GM20000 (cell line): ENCODE measurements at regions not wholly inside any gene's neighbourhood (a gene's known extent, or its start where the extent isn't known, plus 50 kb on each side); places are given as distances from the start of the nearest gene placed in this dataset.
"Not testable (repeated sequence)": the region's sequence is repeated elsewhere in the genome, so short reads cannot be mapped to it uniquely, and the experiment has no call there.

ENCODE experiments used
- DNase-seq: peaks from one replicate; pipeline ENCODE4 v3.0.0; 2012; ENCODE audit warnings: low spot score
- TF ChIP-seq, protein P1 (sequence below): IDR thresholded peaks from 2 replicates; pipeline ENCODE4 v1.5.1; 2012; ENCODE audit warnings: mild to moderate bottlenecking, control low read depth; ENCODE audit errors: extremely low read depth, missing control alignments

DNA sequence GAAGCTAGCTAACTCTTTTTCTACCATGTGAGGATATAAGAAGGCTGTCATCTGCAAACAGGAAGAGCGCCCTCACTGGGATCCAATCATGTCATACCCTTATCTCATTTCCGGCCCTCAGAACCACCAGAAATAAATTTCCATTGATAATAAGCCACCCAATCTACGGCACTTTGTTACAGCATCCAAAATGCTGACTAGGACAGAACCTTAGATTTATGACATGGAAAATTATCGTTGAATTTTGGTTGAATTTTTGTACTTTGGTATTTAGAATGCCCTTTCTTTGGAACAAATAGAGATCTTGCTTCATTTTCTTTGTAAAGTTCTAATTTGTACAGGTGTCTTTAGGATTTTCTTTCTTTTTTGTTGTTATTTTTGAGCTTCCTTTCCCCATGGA is 53.3 kb upstream of the CYLC2 start:
- DNase-seq: no peak
- TF ChIP-seq, protein P1, sequence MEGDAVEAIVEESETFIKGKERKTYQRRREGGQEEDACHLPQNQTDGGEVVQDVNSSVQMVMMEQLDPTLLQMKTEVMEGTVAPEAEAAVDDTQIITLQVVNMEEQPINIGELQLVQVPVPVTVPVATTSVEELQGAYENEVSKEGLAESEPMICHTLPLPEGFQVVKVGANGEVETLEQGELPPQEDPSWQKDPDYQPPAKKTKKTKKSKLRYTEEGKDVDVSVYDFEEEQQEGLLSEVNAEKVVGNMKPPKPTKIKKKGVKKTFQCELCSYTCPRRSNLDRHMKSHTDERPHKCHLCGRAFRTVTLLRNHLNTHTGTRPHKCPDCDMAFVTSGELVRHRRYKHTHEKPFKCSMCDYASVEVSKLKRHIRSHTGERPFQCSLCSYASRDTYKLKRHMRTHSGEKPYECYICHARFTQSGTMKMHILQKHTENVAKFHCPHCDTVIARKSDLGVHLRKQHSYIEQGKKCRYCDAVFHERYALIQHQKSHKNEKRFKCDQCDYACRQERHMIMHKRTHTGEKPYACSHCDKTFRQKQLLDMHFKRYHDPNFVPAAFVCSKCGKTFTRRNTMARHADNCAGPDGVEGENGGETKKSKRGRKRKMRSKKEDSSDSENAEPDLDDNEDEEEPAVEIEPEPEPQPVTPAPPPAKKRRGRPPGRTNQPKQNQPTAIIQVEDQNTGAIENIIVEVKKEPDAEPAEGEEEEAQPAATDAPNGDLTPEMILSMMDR: no peak

DNA sequence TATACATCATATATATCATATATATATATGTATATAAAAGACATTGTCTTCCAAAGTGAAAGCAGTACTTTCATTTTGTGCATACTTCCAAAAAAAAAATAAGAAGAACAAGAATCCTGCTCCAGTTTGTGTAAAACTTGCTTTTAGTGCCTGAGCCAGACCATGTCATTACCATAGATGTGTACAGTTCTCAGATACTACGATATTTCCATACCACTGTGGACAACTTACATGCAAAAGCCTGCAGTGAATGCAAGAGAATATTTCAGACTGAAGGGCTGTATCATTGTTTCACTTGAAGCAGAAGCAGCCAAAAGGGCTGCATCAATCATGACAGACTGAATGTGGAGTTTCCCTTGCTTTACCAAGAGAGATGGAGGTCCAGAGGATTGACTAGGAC is 72.6 kb upstream of the CYLC2 start:
- TF ChIP-seq, protein P1: no peak
- no peak for DNase-seq

DNA sequence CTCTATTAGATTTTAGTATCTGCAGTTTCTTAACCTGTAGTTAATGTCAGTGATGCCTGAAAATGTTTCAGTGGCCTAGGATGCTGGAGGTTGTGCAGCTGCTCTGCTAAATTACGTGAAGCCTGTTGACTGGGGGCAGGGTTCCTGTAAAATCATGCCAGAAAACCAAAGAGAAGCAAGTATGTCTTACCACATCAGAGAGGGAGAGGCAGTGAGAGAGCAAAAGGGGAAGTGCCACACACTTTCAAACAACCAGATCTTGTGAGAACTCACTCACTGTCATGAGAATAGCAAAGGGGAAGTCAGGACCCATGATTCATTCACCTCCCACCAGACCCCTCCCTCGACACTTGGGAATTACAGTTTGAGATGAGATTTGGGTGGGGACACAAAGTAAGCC is 83.9 kb upstream of the CYLC2 start:
- DNase-seq: no peak
- TF ChIP-seq, protein P1: no peak

DNA sequence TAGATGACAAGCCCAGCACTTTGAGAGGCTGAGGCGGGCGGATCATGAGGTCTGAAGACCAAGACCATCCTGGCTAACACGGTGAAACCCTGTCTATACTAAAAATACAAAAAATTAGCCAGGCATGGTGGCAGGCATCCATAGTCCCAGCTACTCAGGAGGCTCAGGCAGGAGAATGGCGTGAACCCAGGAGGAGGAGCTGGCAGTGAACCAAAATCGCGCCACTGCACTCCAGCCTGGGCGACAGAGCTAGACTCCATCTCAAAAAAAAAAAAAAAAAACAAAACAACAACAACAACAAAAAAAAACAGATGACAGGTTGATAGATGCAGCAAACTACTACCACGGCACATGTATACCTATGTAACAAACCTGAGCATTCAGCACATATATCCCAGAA is 89.3 kb upstream of the CYLC2 start:
- DNase-seq: not testable (repeated sequence)

DNA sequence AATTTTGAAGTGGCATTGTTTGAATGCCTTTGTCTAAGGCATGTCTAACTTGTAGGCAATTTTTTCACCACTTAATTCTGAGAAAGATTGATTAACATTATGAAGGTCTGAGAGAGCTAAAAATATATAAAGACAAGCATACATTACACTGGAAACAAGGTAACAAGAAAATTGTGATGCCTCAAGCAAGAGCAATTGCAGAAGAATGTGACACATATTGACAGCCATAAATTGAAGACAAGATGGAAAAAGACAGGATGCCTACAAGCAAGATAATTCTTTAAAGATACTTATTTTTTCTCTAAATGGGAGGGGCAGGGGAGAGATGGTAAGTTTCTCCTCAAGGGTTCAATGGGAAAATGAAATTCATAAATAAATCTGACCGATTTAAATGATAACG is 103.1 kb upstream of the CYLC2 start:
- DNase-seq: no peak
- TF ChIP-seq, protein P1: no peak

DNA sequence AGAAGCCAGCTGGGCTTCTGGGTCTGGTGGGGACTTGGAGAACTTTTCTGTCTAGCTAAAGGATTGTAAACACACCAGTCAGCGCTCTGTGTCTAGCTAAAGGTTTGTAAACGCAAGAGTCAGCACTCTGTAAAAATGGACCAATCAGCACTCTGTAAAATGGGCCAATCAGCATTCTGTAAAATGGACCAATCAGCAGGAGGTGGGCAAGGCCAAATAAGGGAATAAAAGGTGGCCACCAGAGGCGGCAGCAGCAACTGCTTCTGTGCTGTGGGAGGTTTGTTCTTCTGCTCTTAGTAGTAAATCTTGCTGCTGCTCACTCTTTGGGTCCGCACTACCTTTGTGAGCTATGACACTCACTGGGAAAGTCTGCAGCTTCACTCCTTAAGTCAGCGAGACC is 106.4 kb upstream of the CYLC2 start:
- DNase-seq: not testable (repeated sequence)

DNA sequence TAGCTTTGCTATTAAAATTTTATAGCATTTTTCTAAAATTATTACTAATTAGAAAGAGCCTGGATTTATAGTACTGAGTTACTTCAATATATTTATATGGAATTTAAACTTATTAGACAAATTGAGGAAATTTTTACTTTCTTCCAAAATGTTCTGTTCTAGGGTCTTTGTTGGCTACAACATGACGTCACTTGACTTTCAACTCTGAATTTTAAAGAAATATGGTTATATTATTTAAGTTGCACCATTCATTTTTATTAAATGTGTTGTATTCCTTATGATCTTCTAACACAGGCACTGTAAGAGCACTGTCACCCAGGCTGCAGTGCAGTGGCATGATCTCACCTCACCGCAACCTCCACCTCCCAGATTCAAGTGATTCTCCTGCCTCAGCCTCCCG is 119.4 kb upstream of the CYLC2 start:
- DNase-seq: no peak

DNA sequence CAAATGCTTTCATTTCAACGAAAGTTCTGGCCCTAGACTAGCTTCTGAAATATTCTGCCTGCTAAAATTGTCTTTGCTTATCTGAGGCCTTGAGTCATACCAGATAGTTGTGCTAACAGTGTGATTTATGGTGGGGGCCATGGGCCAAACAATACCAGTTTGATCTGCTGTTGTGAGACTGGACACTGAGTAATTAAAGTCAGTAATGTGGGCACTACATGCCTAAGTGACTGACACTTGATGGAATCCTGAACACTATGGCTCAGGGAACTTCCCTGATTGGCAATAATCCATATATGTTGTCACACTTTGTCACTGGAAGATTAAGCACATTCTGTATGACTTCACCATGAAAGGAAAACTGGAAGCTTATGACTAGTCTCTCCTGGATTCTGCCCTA is 127.6 kb upstream of the CYLC2 start:
- TF ChIP-seq, protein P1: no peak

More for the DNA sequence above, 119.4 kb upstream of the CYLC2 start:
- TF ChIP-seq, protein P1: no peak

DNA sequence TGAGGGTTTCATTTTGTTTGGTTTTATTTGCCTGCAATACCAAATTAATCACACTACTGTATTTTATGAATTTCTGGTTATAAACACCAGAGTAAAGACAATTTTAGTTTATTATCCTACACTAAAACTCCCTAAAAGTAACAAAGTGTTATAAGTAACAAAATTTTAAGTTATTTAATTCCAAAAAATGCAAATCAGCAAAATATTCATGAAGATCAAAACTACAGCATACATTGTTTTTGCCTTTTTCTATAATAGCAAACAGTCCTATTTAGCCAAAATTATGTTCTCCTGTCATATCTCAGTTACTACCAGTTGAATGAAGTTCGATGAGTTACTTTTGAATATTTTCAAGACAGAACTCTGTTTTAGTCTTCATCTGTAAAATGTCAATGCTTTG is 132.7 kb upstream of the CYLC2 start:
- TF ChIP-seq, protein P1: no peak
- DNase-seq: no peak

More for the DNA sequence above, 127.6 kb upstream of the CYLC2 start:
- DNase-seq: no peak
